Activated T-helper 17 cell treated with anti-CD3 and anti-CD28 coated beads, Interleukin-2, amount 50 U/mL, for 72 hours (primary cell): ENCODE measurements at regions not wholly inside any gene's neighbourhood (a gene's known extent, or its start where the extent isn't known, plus 50 kb on each side); places are given as distances from the start of the nearest gene placed in this dataset.

ENCODE experiments used
- ATAC-seq: fragments of 150-1000 bp; cut with Tn5 transposase; replicated peaks from 2 replicates; pipeline ENCODE4 v1.10.0; 2021; ENCODE audit warnings: mild to moderate bottlenecking, moderate library complexity
- H3K27ac Mint-ChIP-seq: one replicate; pipeline ENCODE4 v1.8.0; 2022; ENCODE audit warnings: mixed read lengths
- H3K27me3 Mint-ChIP-seq: one replicate; pipeline ENCODE4 v1.8.0; 2022; ENCODE audit warnings: mixed read lengths
- H3K36me3 Mint-ChIP-seq: one replicate; pipeline ENCODE4 v1.8.0; 2022; ENCODE audit warnings: low read depth, mild to moderate bottlenecking, mixed read lengths
- H3K4me1 Mint-ChIP-seq: one replicate; pipeline ENCODE4 v1.8.0; 2022; ENCODE audit warnings: mixed read lengths
- H3K4me3 Mint-ChIP-seq: one replicate; pipeline ENCODE4 v1.8.0; 2022; ENCODE audit warnings: mild to moderate bottlenecking, mixed read lengths
- H3K9me3 Mint-ChIP-seq: one replicate; pipeline ENCODE4 v1.8.0; 2022; ENCODE audit warnings: mixed read lengths

DNA sequence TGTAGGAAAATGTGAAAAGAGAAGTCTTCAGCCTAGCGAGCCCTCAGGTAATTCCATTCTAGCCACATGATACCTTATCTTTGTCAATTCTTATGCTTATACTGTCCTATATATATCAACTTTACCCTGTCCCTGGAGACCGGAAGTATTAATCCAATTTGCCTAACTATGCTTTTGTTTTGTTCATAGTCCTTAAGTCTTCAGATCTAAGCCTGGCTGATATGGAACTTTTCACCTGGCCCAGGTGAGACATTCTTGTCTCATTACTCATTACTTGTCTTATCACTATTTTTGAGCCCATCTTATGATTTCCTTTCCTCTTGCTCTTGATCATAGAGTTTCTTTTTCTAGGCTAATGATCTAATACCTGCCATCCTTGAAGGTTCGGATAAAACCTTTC lies 194.1 kb upstream of the FANCL start:
- H3K4me3 Mint-ChIP-seq, result no peak overlapping the region
- no peak overlapping the region for H3K27ac Mint-ChIP-seq
- H3K27me3 Mint-ChIP-seq, result peaks cover 14% of the 10 kb centered on the region
- no peaks in the 10 kb centered on the region for H3K9me3 Mint-ChIP-seq
- no peak for ATAC-seq
- no peaks in the 10 kb centered on the region for H3K4me1 Mint-ChIP-seq
- no peaks in the 10 kb centered on the region for H3K36me3 Mint-ChIP-seq

DNA sequence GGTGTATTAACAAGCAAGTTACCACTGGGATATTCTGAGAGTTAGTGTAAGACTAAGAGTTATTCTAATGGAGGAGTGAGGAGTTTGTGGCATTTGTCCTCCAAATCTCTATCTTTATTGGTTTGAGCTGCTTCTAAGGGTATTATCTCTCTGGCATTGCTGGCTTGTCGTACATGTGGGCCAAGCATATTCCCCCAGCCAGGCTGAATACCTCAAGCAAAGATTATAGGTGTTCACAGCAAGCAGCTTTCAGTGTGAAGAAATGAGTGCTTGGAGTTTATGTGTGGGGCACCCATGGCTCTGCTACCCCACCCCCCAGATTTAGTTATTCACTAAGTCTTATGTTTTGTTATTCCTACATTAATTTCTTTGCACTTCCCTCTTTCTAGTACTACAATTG lies 193.6 kb upstream of the FANCL start:
- H3K27me3 Mint-ChIP-seq, result peaks cover 16% of the 10 kb centered on the region
- no peaks in the 10 kb centered on the region for H3K4me1 Mint-ChIP-seq
- ATAC-seq, result no peak

DNA sequence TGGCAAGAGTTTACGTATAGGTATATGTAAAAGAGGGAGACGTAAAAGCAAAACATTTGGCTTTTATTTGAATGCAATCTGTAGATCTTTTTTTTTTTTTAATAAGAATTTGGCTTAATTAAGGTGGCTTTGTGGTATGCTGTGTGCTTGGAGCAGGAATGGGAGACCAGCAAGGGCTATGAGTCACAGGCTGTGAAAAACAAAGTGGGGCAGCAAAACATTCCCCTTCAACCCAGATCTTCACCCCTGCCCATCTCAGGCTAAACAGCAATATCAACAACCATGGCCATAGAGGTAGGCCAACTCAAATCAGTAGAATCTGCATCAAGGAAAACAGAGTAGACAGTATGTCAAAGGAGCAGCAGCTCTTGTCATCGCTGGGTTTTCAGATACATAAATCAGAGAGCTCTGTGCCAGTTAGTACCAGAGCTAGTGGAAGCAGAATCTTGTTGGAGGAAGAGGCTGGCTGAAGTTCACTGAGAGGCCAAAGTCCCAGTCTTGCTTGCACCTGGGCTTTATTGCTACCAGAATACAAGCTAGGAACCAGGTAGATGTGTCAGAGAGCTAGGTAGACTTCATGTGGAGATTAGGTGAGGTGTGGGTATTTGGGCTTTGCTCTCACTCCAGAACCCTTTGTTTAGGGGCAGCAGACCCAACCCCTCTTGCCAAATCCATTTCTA lies 191.5 kb upstream of the FANCL start:
- Mint-ChIP-seq H3K27me3 (peaks cover 28% of the 10 kb centered on the region), H3K36me3 (no peaks in the 10 kb centered on the region), H3K9me3 (no peaks in the 10 kb centered on the region), H3K27ac (no peak overlapping the region), H3K4me3 (no peak overlapping the region), H3K4me1 (no peaks in the 10 kb centered on the region)
- no peak for ATAC-seq

More for the DNA sequence above, 193.6 kb upstream of the FANCL start:
- Mint-ChIP-seq H3K36me3 (no peaks in the 10 kb centered on the region), H3K9me3 (no peaks in the 10 kb centered on the region), H3K27ac (no peak overlapping the region), H3K4me3 (no peak overlapping the region)

DNA sequence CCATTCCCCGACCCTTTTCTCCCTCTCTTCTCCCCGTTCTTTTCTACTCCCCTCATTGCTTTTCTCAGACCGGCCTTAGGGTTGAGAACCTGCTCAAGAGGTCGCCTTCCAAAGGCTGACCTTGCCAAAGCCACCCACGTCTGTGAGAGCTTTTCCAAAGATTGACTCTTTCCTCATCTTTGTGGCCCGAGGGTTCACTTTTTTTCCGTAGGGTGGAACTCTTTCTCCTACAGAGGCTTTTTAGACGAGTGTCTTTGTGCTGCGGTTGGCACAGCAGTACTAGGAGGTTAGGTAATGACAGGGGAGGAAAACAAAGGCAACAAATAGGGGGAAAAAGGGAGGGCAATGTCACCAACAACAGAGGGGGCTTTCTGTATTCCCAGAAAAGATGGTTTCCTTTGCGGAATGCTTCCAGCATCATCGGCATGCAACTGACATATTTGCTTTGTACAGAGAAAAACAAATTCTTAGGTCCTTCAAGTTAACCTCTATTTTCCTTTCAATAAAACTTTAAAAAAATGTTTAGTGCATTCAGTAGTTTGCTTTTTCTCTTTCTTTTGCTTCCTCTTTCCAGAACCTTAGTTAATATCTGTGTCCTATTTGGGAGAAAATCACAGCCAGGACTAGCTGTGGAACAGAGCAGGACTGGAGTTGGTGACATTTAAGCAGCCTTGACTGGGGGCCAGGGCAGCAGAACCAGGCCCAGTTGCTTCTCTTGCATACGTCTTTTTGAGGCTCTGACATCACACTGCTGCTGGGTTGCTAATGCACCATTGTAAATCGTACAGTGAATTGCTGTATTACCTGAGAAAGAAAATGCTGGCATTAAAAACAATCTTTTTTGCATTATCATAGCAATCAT lies 188.1 kb upstream of the FANCL start:
- Mint-ChIP-seq H3K4me1 (no peaks in the 10 kb centered on the region), H3K27me3 (peaks cover 44% of the 10 kb centered on the region), H3K27ac (no peak overlapping the region)

DNA sequence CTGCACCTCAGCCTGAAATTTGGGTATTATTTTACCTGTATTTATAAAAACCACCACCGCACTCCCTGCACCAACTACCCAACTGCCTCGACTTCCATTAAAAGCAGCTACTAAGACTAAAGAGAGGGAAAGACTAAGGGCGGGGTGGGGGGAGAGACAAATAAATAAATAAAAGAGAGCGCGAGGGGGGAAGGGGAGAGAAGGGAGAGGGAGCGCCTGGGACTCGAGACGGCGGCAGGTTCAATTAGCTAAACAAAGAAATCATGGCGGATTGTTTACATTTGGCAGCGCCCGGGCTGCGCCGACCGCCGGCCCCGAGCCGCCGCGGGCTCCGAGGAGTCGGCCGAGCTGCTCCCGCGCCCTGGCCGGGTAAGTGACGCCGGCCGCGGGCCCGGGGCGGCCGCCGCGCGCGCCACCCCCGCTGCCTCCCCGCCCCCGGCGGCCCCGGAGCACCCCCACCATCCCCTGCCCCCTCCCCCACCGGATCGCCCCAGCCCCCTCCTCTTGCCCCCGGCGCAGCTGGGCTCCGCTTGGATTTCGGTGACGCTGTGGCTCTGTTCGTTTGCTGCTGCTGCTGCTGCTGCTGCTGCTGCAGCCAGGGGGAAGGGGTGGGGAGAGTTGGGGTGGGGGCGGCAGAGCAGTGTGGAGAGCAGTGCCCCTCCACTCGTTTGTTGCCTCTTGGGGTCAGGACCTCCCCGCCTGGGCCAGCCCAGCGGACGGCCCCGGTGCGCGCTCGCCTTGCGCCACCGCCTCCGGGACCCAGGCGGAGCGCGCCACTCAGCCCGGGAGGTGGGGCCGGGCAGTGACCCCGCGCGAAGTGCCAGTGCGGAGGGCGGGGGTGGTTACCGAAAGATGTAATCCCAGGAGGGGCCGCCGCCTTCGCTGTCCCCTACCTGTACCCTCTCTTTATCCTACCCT lies 187.2 kb upstream of the FANCL start:
- ATAC-seq, result no peak
- H3K27me3 Mint-ChIP-seq, result peaks cover 44% of the 10 kb centered on the region
- no peaks in the 10 kb centered on the region for H3K4me1 Mint-ChIP-seq
- H3K27ac Mint-ChIP-seq, result no peak overlapping the region
- H3K36me3 Mint-ChIP-seq, result no peaks in the 10 kb centered on the region
- peak overlapping the region; percentile 54 for H3K4me3 Mint-ChIP-seq
- H3K9me3 Mint-ChIP-seq, result no peaks in the 10 kb centered on the region

More for the DNA sequence above, 188.1 kb upstream of the FANCL start:
- peak overlapping the region; percentile 50 for H3K4me3 Mint-ChIP-seq
- no peaks in the 10 kb centered on the region for H3K9me3 Mint-ChIP-seq
- H3K36me3 Mint-ChIP-seq, result no peaks in the 10 kb centered on the region
- ATAC-seq, result no peak

DNA sequence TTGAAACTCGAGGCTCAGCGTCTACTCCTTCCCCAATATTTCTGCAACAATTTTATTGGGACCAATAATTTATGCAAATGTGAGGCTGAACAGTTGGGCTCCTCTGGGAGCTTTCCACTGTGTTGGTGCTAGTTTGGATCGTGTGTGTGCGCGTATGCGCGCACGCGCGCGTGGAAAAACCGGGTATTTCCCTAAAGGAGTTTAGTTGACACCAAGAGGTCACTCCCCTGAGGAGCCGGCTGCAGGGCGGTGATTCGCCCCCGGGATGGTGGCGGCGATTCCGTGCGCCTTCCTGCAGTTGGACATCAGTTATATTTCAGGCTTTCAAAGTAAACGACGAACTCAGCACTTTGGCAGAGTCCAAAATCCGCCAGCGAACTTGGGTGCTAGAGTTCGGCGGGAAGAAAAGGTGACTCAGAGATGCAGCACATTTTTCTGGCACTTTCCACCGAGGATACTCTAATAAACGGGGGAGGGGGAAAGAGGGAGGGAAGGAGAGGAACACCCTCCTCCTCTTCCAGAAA lies 186.5 kb upstream of the FANCL start:
- Mint-ChIP-seq H3K27ac (no peak overlapping the region), H3K9me3 (no peaks in the 10 kb centered on the region), H3K27me3 (peaks cover 44% of the 10 kb centered on the region), H3K36me3 (no peaks in the 10 kb centered on the region), H3K4me3 (peak overlapping the region; percentile 54), H3K4me1 (no peaks in the 10 kb centered on the region)
- no peak for ATAC-seq

DNA sequence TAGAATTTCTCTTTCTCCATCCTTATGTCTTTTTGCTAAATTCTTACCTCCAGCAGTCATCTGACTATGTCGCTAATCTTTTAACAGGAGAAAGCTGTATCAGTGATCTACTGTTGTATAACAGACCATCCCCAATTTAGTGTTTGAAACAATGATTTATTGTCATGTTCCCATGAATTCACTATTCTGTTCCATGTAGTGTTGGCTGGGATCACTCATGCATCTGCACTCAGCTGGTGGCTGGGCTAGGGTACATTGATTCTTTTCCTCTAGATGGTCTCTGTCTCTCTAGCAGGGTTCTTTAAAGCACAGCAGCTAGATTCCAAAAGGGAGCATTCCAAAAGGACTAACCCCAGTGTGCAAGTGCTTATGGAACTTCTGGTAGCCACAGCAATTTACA lies 184.2 kb upstream of the FANCL start:
- H3K27me3 Mint-ChIP-seq, result peaks cover 41% of the 10 kb centered on the region
- no peaks in the 10 kb centered on the region for H3K4me1 Mint-ChIP-seq
- H3K9me3 Mint-ChIP-seq, result no peaks in the 10 kb centered on the region
- H3K36me3 Mint-ChIP-seq, result no peaks in the 10 kb centered on the region
- no peak for ATAC-seq
- no peak overlapping the region for H3K27ac Mint-ChIP-seq
- no peak overlapping the region for H3K4me3 Mint-ChIP-seq

DNA sequence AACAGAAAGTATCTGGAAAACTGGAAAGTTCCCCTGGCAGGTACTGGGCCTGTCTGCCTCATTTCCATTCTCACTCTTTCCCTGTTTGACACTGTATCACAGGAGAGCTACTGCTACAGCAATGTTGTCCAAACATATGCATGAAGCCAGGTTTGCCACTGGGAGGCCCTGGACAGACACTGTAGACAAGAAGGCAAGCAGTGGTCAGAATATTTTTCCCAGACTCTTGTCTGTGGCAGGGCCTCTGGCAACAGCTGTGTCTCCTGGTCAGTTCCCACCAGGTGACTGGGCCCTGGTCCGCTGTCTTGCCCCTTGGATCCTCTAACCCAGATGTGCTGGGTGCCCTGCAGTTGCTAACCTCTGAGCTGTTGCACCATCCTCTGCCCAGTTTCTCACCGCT lies 178.9 kb upstream of the FANCL start:
- no peak overlapping the region for H3K4me3 Mint-ChIP-seq
- H3K27ac Mint-ChIP-seq, result no peak overlapping the region
- H3K9me3 Mint-ChIP-seq, result no peaks in the 10 kb centered on the region
- H3K27me3 Mint-ChIP-seq, result peaks cover 8% of the 10 kb centered on the region
- no peak for ATAC-seq
- H3K4me1 Mint-ChIP-seq, result no peaks in the 10 kb centered on the region
- no peaks in the 10 kb centered on the region for H3K36me3 Mint-ChIP-seq

DNA sequence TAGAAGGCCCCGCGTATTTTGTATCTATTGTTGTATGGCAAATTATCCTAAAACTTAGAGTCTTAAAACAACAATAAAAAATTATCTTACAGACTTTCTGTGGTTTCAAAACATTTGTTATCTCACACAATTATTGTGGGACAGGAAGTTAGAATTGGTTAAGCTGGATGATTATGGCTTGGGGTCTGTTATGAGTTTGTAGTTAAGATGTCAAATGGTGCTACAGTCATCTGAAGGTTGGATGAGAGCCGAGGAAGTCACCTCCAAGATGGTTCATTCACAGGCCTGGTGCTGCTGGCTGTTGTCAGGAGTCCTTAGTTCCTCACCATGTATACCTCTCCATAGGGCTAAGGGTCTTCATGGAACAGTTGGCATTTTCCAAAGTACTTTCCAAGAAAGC lies 175.6 kb upstream of the FANCL start:
- Mint-ChIP-seq H3K4me1 (no peaks in the 10 kb centered on the region), H3K4me3 (no peak overlapping the region), H3K27ac (no peak overlapping the region), H3K9me3 (no peaks in the 10 kb centered on the region), H3K36me3 (no peaks in the 10 kb centered on the region), H3K27me3 (peaks cover 4% of the 10 kb centered on the region)
- no peak for ATAC-seq

DNA sequence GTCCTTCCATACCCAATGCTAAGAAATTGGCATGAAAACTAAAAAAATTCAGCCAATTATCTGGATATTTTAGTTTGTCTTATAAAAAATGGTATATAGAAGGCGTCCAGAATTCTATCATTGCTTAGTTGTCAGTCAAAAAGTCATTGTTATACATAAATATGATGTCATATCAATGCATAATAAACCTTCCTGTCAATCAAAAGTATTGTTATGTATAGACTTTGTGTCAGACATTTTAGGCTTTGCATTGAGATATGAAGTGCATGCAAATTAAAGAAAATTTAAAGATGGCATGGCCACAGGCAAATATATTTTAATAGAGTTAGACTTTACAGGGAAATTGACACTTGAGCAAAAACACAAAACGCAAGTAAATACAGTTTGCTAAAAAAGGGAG lies 173.4 kb upstream of the FANCL start:
- Mint-ChIP-seq H3K27ac (no peak overlapping the region), H3K4me3 (no peak overlapping the region), H3K9me3 (no peaks in the 10 kb centered on the region), H3K36me3 (no peaks in the 10 kb centered on the region), H3K4me1 (no peaks in the 10 kb centered on the region), H3K27me3 (no peaks in the 10 kb centered on the region)
- ATAC-seq, result no peak

DNA sequence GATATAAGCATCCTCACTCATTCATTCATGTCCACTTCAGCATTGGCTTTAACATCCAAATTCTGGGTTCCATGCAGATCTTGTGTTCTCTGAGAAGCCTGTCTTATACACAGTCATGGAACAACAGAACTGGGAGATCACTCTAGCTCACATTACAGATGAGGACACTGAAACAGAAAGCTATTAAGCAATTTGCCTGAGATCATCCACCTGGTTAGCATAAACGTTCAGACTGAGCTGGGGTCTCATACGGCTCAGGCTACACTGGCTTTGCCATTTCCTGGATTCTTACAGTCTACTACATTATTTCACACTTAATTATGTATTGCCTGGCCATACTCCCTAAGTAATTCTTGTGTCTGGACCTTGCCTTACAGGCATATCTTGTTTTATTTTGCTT lies 169.4 kb upstream of the FANCL start:
- Mint-ChIP-seq H3K27ac (no peak overlapping the region), H3K9me3 (no peaks in the 10 kb centered on the region), H3K36me3 (no peaks in the 10 kb centered on the region), H3K4me1 (no peaks in the 10 kb centered on the region), H3K4me3 (no peak overlapping the region), H3K27me3 (no peaks in the 10 kb centered on the region)
- no peak for ATAC-seq

DNA sequence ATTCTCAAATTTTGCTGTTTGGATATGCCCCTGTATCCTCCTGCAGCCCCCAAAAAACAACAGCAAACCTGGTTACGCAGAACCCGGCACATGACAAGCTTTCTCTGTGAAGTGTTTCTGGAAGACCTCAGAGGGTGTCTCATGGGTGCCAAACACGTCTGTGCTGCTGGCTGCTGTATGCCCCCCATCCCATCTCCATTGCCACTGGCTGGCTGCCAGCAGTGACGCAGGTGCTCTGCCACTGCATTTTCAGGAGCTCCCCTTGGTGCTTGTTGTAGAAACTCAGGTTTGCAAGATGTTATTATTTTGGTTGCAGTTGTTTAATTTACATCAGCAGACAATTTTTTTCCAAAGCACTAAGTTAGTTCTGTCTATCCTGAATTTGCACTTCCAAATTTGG lies 166.4 kb upstream of the FANCL start:
- Mint-ChIP-seq H3K4me1 (no peaks in the 10 kb centered on the region), H3K27me3 (no peaks in the 10 kb centered on the region), H3K4me3 (no peak overlapping the region), H3K9me3 (no peaks in the 10 kb centered on the region), H3K36me3 (no peaks in the 10 kb centered on the region), H3K27ac (no peak overlapping the region)
- ATAC-seq, result no peak

DNA sequence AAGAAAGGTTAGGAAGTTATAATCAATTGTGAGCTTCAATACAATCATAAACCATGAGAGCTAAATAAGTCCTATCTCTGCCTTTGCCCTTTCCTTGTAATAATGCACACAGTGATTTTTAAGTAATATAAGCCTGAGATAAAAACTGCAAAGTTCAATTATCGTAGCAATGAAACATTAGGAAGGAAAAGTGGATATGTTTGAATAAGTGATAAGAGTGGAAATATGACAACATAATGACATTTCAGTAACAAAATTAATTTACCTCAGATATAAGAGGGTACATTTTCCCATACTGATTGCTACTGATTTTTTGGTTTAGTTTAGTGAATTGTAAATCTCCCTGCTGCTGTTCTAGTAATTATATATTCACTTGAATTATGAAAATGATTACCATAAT lies 164.2 kb upstream of the FANCL start:
- ATAC-seq, result no peak
- Mint-ChIP-seq H3K4me1 (no peaks in the 10 kb centered on the region), H3K36me3 (no peaks in the 10 kb centered on the region), H3K27ac (no peak overlapping the region), H3K9me3 (no peaks in the 10 kb centered on the region), H3K4me3 (no peak overlapping the region), H3K27me3 (no peaks in the 10 kb centered on the region)

DNA sequence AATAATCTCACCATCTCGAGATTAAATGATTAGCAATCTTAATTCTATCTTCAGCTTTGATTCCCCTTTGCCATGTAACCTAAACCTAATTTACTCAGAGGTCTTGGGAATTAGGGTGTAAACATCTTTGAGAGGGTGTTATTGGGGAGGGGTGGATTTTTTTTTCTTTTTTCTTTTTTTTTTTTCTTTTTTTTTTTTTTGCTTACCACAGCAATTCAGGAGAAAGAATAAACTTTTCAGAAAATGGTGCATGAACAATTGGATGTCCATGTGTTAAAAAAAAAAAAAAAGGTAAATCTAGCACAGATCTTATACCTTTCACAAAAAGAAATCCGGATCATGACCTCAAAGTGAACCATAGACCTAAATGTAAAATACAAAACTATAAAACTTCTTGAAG lies 160.8 kb upstream of the FANCL start:
- H3K27ac Mint-ChIP-seq, result no peak overlapping the region
- no peak overlapping the region for H3K4me3 Mint-ChIP-seq
- no peaks in the 10 kb centered on the region for H3K27me3 Mint-ChIP-seq
- no peak for ATAC-seq
- no peaks in the 10 kb centered on the region for H3K36me3 Mint-ChIP-seq
- H3K4me1 Mint-ChIP-seq, result no peaks in the 10 kb centered on the region
- H3K9me3 Mint-ChIP-seq, result no peaks in the 10 kb centered on the region
